Umbilical cord (tissue), 1 donor: ENCODE measurements at regions not wholly inside any gene's neighbourhood (a gene's known extent, or its start where the extent isn't known, plus 50 kb on each side); places are given as distances from the start of the nearest gene placed in this dataset.
A peak's percentile ranks its signal among the peaks of the same experiment; 100 is the strongest.
"Not testable (repeated sequence)": the region's sequence is repeated elsewhere in the genome, so short reads cannot be mapped to it uniquely, and the experiment has no call there.

ENCODE experiments used
- DNase-seq: peaks from one replicate; pipeline ENCODE4 v3.0.0-alpha.2; 2015; ENCODE audit warnings: low spot score

DNA sequence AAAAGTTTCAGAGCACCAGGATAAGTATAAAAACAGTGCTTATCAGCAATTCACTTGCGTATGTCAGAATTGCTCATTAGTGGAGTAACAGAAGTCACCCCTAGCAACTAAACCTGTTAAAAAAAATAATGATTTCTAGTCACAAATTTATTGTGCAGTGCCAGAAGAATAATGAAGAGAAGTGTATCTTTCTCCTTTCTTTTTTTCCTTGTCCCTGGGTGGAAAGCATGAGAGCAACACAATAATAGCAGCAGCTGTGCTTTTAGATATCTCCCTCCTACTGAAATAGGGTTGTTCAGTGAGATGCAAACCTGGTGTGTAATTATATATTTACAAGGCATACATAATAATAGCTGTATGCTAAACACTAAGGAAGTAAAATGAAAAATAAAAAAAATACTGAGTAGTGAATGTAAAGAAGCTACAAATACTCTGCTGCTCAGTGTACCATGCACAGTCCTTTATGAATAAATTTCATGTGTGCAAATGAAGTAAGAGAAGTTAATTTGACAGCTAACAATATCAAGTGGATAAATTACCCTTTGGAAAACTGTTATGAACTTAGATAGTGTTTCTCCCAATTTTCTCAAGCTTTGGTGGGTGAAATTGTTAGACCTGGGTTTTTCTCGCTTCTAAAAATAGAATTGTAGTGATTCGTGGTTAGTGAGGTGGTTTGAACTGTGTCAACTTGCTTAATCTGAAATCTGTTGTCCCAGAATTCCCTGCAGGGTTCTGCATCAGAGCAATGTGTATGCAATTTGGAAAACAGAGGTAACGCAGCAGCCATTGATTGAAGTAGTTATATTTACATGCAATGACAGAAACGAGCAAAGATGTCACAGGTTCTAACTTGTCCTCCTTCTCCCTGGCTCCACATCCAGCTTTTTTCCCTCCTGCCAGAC is 125.7 kb upstream of the NDST3 start:
- no peak for DNase-seq

DNA sequence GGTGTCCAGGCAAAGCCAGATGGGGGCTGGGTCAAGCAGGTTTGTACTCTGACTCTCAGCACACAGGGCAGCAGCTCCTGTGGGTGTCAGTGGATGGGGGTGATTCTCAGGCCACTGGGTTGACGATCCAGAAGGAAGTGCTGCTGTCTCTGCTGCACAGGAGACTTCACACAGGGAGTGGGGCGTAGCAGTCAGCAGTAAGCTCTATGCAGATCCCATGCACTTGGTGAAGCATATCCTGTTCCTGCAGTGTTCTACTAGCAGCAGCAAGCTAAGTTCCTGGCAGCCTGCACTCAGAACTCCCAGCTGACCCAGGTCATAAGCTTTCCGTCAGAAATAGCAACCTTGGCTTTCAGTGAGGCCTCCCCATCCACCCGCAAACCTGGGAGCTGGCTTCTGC is 117.6 kb upstream of the NDST3 start:
- DNase-seq: no peak

DNA sequence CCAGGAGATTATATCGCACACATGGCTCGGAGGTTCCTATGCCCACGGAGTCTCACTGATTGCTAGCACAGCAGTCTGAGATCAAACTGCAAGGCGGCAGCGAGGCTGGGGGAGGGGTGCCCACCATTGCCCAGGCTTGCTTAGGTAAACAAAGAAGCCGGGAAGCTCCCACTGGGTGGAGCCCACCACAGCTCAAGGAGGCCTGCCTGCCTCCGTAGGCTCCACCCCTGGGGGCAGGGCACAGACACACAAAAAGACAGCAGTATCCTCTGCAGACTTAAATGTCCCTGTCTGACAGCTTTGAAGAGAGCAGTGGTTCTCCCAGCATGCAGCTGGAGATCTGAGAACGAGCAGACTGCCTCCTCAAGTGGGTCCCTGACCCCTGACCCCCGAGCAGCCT is 112.0 kb upstream of the NDST3 start:
- DNase-seq: not testable (repeated sequence)

DNA sequence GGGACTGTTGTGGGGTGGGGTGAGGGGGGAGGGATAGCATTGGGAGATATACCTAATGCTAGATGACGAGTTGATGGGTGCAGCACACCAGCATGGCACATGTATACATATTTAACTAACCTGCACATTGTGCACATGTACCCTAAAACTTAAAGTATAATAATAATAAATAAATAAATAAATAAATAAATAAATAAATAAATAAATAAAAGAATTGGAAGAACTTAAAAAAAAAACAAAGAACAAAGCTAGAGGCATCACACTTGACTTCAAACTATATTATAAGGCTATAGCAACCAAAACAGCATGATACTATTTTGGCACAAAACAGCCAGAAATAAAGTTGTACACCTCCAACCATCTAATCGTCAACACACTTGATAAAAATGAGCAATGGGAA is 106.5 kb upstream of the NDST3 start:
- DNase-seq: not testable (repeated sequence)

DNA sequence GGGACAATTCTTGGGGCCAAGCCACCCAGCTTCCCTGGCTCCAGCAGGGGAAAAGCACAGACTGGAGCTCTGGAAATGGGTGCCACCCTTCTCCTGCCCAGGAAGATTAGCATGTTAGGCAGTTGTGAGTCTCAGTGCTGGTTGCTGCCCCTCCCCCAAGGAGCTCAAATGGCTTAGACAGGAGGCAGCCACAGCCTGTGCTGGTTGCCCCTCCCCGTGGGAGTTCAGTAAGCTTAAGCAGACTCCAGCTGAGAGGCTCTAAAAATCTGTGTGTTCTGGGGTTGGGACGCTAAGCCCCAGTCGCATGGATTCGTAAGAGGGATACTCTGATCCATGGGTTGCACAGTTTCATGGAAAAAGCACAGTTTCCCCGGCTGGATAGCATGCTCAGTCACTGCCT is 92.7 kb upstream of the NDST3 start:
- DNase-seq: peak; percentile 11

DNA sequence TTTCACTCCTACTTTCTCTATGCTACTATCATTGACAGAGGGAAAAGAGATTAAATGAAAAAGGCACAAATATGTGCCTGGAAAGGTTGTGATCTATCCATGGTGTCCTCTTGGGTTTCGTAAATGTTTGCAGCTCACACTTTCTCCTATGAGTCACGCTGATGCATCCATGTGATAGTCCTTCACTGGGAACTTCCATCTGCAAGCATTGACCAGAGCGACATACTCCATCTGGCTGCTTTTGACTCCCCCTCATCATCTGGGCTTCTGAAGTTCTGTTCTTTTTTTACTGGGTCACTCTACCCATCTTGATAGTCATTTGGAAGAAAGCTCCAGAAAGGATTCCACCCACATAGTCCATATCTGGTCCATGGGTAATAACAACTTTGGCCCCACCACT is 84.7 kb upstream of the NDST3 start:
- DNase-seq: no peak

DNA sequence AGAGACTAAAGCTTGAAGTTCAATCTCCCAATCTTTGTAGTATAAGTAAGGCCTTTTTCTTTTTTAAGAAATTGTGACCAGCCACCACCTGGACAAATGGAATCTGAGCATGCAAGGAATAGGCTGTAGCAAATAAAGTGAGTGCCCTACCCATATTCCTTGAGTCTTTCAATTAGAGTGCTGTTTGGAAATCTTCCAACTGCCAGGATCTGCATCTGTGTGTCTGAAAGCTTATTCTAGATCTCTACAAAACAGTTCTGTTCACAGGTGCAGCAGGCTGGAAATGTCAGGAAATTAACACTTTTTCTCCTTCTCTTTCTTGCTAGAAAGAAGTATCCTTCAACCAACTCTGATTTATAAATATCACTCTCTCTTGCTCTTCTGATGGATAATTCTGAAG is 76.7 kb upstream of the NDST3 start:
- DNase-seq: no peak

DNA sequence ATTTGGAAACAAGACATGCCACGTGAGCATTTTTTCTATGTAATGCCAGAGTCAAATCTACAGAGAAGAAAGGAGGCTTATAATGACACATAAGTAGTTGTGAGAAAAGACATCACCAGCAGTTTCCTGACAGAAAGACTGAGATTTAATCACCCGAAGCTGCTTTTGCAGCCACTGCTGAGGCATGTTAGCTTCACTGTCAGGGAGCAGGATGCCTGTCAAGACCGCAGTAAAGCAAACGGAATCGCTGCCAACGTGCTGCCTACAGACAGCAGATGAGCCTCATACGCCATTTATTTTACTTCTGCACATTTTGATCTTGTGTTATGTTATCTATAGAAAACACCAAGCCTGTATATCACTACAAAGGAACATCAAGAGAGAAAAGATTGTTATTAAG is 68.7 kb upstream of the NDST3 start:
- DNase-seq: peak; percentile 97

DNA sequence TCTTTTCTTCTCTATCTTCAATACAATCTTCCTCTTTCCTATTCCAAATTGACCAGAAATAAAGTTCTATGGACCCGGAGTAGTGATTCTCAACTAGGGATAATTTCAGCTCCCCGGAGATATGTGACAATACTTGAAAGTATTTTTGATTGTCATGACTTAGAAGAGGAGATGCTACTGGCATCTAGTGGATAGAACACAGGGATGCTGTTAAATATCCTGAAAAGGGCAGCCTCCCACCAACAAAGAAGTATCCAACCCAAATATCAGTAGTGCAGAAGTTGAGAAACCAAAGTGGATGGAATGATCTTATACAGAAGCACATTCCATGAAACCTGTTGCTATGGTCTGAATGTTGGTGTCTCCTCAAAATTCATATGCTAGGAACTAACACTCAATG is 65.7 kb upstream of the NDST3 start:
- DNase-seq: no peak

DNA sequence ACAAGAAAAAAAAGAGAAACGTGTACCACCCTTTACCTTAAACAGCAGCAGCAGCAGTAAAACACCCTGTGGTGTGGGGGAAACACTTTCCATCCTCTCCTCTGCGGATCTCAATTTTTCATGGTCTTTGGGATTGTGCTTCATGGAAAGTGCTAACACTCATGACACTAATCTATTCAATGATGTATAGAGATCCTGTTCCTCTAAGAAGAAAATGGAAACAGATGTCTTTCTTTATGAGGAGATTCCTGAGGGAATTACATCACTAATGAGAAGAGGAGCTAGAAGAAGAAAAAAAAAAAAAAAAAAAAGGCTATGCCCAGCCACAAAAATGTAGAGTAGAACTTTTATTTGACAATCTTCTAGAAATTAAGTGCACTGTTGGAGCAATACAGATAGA is 62.9 kb upstream of the NDST3 start:
- DNase-seq: peak; percentile 67

DNA sequence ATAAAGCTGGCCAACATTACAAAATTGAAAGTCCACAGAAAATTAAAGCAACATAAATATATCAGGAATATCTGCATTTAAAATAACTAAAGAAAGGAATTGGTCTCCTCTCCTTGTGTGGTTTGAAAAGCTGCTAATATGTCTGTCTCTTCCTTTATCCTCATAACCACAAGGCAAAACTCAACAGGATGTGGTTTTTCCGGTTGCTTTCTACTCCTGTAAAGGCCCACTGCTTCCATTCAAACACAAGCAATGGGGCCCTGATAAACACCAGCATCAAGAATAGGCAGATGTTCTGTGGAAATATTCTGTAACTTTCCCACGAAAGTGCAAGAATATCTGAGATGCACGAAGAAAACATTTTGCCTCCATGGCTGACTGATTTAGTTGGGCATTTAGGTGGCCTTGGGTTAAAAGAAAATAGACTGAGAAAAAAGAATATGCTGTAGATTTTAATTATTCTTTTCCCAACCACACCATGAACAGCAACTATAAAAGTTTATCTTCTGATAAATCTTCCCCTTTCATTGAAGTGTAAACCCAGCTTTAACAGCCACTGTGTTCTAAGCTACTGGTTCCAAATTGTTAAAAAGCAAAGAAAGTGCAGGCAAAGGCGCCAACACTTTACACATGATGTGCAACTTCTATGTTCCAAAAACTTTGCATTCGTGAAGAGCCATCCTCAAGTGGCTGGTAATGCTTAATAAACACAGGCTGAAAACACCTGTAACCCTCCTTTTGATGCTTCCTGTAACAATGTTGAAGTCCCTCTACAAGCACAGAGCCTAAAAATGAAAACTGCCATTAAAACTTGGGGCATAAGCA is 50.5 kb upstream of the NDST3 start:
- DNase-seq: no peak

DNA sequence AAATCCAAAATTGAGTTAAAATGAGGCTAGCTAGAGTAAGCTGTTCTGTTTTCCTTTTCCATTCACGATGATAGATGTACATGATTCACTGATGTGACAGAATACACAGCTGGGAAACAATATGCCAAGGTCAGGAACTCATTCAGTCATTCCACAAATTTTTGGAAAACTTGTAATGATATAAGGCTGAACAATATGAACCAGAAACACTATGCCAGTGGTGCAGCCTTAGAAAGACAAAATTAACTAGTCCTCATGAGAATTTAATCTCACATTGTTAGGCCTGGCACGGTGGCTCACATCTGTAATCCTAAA is 50.0 kb upstream of the NDST3 start:
- no peak for DNase-seq
